NOMO-1 treated with DMSO at 0.1 percent for 48 hours (cell line): ENCODE measurements at regions not wholly inside any gene's neighbourhood (a gene's known extent, or its start where the extent isn't known, plus 50 kb on each side); places are given as distances from the start of the nearest gene placed in this dataset.

Source experiments
- DNase-seq: peaks from one replicate; lab custom pipeline; 2025; ENCODE audit not compliant: unreplicated experiment; lab: John Stamatoyannopoulos, UW

GRCh38 chr16:51442141-51442870, 291.2 kb upstream of the SALL1 start:
- no peak for DNase-seq

- no peak for DNase-seq
Measured at GRCh38 chr16:51440131-51440889, 289.2 kb upstream of the SALL1 start.

- DNase-seq = no peak
Measured at GRCh38 chr16:51439271-51439670, 288.2 kb upstream of the SALL1 start.

GRCh38 chr16:51436742-51437141, 285.7 kb upstream of the SALL1 start:
- no peak for DNase-seq

- no peak for DNase-seq
Measured at GRCh38 chr16:51434567-51435198, 283.6 kb upstream of the SALL1 start.

- DNase-seq = no peak
Measured at GRCh38 chr16:51433599-51433998, 282.5 kb upstream of the SALL1 start.

GRCh38 chr16:51431517-51432241, 280.6 kb upstream of the SALL1 start:
- DNase-seq = no peak

GRCh38 chr16:51430716-51431369, 279.8 kb upstream of the SALL1 start:
- no peak for DNase-seq

GRCh38 chr16:51429041-51429440, 278.0 kb upstream of the SALL1 start:
- DNase-seq = no peak

GRCh38 chr16:51427085-51427484, 276.0 kb upstream of the SALL1 start:
- DNase-seq = no peak

GRCh38 chr16:51426276-51426675, 275.2 kb upstream of the SALL1 start:
- no peak for DNase-seq

- DNase-seq = no peak
Measured at GRCh38 chr16:51420247-51420646, 269.2 kb upstream of the SALL1 start.

- no peak for DNase-seq
Measured at GRCh38 chr16:51419768-51420167, 268.7 kb upstream of the SALL1 start.

GRCh38 chr16:51418258-51418657, 267.2 kb upstream of the SALL1 start:
- no peak for DNase-seq

GRCh38 chr16:51416926-51417325, 265.9 kb upstream of the SALL1 start:
- DNase-seq = no peak

- DNase-seq = no peak
Measured at GRCh38 chr16:51410125-51410524, 259.1 kb upstream of the SALL1 start.

- no peak for DNase-seq
Measured at GRCh38 chr16:51409001-51409675, 258.1 kb upstream of the SALL1 start.

GRCh38 chr16:51408357-51408756, 257.3 kb upstream of the SALL1 start:
- DNase-seq = no peak

GRCh38 chr16:51407921-51408320, 256.9 kb upstream of the SALL1 start:
- no peak for DNase-seq

GRCh38 chr16:51407199-51407598, 256.1 kb upstream of the SALL1 start:
- no peak for DNase-seq
